NB4 (cell line): ENCODE measurements at regions not wholly inside any gene's neighbourhood (a gene's known extent, or its start where the extent isn't known, plus 50 kb on each side); places are given as distances from the start of the nearest gene placed in this dataset.

Source experiments
- CTCF ChIP-seq: IDR thresholded peaks from one replicate; pipeline ENCODE4 v1.5.1; 2012; ENCODE audit warnings: low read depth, low read length
- MAX ChIP-seq: IDR thresholded peaks from 2 replicates; pipeline ENCODE4 v1.6.1; 2011; ENCODE audit warnings: low read depth, low read length
- POLR2A ChIP-seq: IDR thresholded peaks from 2 replicates; pipeline ENCODE4 v1.6.1; 2011; ENCODE audit warnings: mild to moderate bottlenecking; ENCODE audit not compliant: insufficient read length; ENCODE audit errors: extremely low read depth

GRCh38 chr3:164526250-164526649, 552.0 kb downstream of the SI start:
- no peak for TF ChIP-seq MAX
- no peak for TF ChIP-seq CTCF
- no peak for TF ChIP-seq POLR2A
